Vagina (tissue), 2 donors: ENCODE measurements at regions not wholly inside any gene's neighbourhood (a gene's known extent, or its start where the extent isn't known, plus 50 kb on each side); places are given as distances from the start of the nearest gene placed in this dataset.

Experiments used
- DNase-seq, 2 donors: peaks; one replicate each; pipeline ENCODE4 v3.0.0-alpha.2; 2017; ENCODE audit errors: extremely low spot score in 2 of 2
- H3K27ac ChIP-seq: fragments of 200-600 bp; sonication (generic); one replicate; pipeline ENCODE4 v1.5.1; 2019
- H3K27me3 ChIP-seq: fragments of 200-600 bp; sonication (generic); one replicate; pipeline ENCODE4 v1.5.1; 2019
- H3K36me3 ChIP-seq, 2 donors: fragments of 200-600 bp; sonication (generic); one replicate each; pipeline ENCODE4 v1.5.1; 2017 to 2019
- H3K4me1 ChIP-seq: fragments of 200-600 bp; sonication (generic); one replicate; pipeline ENCODE4 v1.5.1; 2019
- H3K4me3 ChIP-seq, 2 donors: fragments of 200-600 bp; sonication (generic); 1 replicate in 1 of 2; 2 replicates in 1 of 2; pipeline ENCODE4 v1.5.1; 2016 to 2019
- H3K9me3 ChIP-seq: fragments of 200-600 bp; sonication (generic); one replicate; pipeline ENCODE4 v1.5.1; 2019
- POLR2A ChIP-seq, 2 donors: fragments of 450-650 bp; IDR thresholded peaks; one replicate each; pipeline ENCODE4 v1.6.1; 2017; ENCODE audit warnings: antibody characterized with exemption in 2 of 2, mild to moderate bottlenecking in 2 of 2, moderate library complexity in 2 of 2
- POLR2AphosphoS5 ChIP-seq, 2 donors: sonication (generic); formaldehyde crosslinking; IDR thresholded peaks; one replicate each; pipeline ENCODE4 v1.9.0; 2017; ENCODE audit warnings: antibody characterized with exemption in 2 of 2, mild to moderate bottlenecking in 2 of 2, low read depth in 1 of 2; ENCODE audit not compliant: insufficient read depth in 1 of 2
- intact Hi-C: fragments of 100-400 bp; cut with DNase I; formaldehyde crosslinking; loops from one replicate; pipeline ENCODE4 v1.15.1; 2023
- TF ChIP-seq, protein P1 (sequence below), 3 experiments: fragments of 450-650 bp in 2 of 3; fragments of 200-600 bp in 1 of 3; sonication (generic) in 1 of 3; IDR thresholded peaks; one replicate each; pipeline ENCODE4 v1.5.1; 2017 to 2019; ENCODE audit warnings: antibody characterized with exemption in 3 of 3, mild to moderate bottlenecking in 2 of 3, moderate library complexity in 2 of 3

DNA sequence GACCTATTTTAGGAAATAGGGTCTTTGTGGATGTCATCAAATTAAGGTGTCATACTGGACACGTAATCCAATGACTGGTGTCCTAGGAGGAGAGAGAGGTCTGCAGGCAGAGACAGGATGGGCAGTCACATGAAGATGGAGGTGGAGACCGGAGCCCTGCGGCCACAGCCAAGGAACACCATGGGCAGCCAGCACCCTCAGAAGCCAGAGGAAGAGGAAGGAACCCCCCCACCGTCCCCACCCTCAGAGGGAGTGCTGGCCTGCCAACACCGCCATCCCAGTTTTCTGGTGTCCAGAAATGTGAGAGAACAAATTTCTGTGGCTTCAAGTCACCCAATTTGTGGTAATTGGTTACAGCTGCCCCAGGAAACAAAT lies 88.3 kb downstream of the NSUN2 start:
- Histone ChIP-seq H3K4me3 (no peak overlapping the region), H3K27ac (no peak overlapping the region), H3K9me3 (no peaks in the 10 kb centered on the region), H3K27me3 (no peaks in the 10 kb centered on the region), H3K4me1 (no peaks in the 10 kb centered on the region), H3K36me3 (no peaks in the 10 kb centered on the region)
- intact Hi-C loops, result no loop called here
- DNase-seq, result peak; percentile 46 to 69
- no peak for TF ChIP-seq POLR2AphosphoS5 (IDR thresholded peaks at IDR 0.05; ENCODE audit: insufficient read depth in 1 of 2, low read depth in 1 of 2)
- TF ChIP-seq, protein P1, sequence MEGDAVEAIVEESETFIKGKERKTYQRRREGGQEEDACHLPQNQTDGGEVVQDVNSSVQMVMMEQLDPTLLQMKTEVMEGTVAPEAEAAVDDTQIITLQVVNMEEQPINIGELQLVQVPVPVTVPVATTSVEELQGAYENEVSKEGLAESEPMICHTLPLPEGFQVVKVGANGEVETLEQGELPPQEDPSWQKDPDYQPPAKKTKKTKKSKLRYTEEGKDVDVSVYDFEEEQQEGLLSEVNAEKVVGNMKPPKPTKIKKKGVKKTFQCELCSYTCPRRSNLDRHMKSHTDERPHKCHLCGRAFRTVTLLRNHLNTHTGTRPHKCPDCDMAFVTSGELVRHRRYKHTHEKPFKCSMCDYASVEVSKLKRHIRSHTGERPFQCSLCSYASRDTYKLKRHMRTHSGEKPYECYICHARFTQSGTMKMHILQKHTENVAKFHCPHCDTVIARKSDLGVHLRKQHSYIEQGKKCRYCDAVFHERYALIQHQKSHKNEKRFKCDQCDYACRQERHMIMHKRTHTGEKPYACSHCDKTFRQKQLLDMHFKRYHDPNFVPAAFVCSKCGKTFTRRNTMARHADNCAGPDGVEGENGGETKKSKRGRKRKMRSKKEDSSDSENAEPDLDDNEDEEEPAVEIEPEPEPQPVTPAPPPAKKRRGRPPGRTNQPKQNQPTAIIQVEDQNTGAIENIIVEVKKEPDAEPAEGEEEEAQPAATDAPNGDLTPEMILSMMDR (IDR thresholded peaks at IDR 0.05), result no peak
- no peak for TF ChIP-seq POLR2A (IDR thresholded peaks at IDR 0.05)
